ENCODE measurements at regions not wholly inside any gene's neighbourhood (a gene's known extent, or its start where the extent isn't known, plus 50 kb on each side); places are given as distances from the start of the nearest gene placed in this dataset.

DNA sequence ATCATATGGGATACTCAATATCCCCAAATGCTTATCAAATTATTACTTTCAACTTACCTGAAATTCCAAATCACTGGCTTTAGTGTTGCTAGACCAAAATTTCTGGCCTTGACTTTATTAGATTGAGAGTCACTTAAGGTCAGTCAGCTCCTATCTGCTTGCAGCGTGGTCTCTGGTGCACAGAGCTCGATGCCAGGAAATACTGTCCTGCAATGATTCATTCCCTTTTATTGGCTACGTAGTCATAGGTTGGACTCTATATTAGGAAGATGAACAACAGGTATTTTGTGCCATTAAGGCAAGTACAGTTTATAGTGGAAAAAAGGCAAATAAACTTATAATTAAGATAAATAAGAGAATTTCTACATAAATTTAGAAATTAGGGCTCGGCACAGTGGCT lies 378.6 kb upstream of the MCTP2 start:
- DNase-seq = no peak

DNA sequence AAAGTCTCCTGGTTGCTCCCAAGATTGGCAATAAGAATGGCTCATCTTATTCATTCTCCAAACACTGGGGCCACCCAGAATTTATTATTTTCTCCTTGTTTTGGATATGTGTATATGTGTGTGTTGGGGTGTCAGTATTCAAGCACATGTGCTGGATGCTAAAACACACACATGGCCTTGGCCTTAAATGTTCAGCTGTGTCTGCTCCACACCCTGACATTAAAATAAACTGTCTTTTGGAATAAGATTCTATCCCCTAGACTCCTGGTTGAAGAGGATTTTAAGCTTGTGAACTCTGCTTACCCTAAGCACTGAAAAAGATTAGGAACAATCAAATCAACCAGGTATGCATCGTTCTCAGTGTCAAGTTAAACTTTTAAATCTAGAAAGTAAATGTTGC lies 382.9 kb upstream of the MCTP2 start:
- Histone ChIP-seq H4K8ac (ENCODE audit: low read depth, low read length) (no peak overlapping the region), H2BK5ac (ENCODE audit: low read depth, low read length, poor library complexity) (no peak overlapping the region), H3K79me2 (ENCODE audit: control insufficient read depth, insufficient read depth, low read length, poor library complexity) (no peaks in the 10 kb centered on the region), H3K4me2 (ENCODE audit: low read length) (no peak overlapping the region), H3K36me3 (ENCODE audit: control insufficient read depth in 1 of 2, insufficient read depth in 2 of 2, low read length in 2 of 2) (no peaks in the 10 kb centered on the region), H3K9ac (ENCODE audit: low read length) (no peak overlapping the region), H3K4me3 (ENCODE audit: low read depth, low read length) (no peak overlapping the region), H3K9me3 (ENCODE audit: insufficient read depth, low read depth, low read length) (no peaks in the 10 kb centered on the region), H3K14ac (ENCODE audit: low read length) (no peak overlapping the region), H2AK5ac (ENCODE audit: low read length) (no peak overlapping the region), H2BK12ac (ENCODE audit: low read length) (no peak overlapping the region), H3K27me3 (ENCODE audit: insufficient read depth, low read length) (no peaks in the 10 kb centered on the region), H4K91ac (ENCODE audit: low read depth, low read length) (no peak overlapping the region), H3K18ac (ENCODE audit: low read length) (no peak overlapping the region), H3K4ac (ENCODE audit: low read depth, low read length) (no peak overlapping the region), H3K23ac (ENCODE audit: low read length) (no peak overlapping the region), H2BK120ac (ENCODE audit: insufficient read depth, low read length, poor library complexity) (no peak overlapping the region), H2AFZ (ENCODE audit: insufficient read depth, low read length, poor library complexity) (no peak overlapping the region), H3K4me1 (ENCODE audit: control insufficient read depth in 1 of 2, insufficient read depth in 2 of 2, low read length in 2 of 2) (peaks cover 0 to 1% of the 10 kb centered on the region in 2 experiments), H3K79me1 (ENCODE audit: low read length) (no peaks in the 10 kb centered on the region), H3K27ac (ENCODE audit: low read depth, low read length) (no peak overlapping the region), H4K12ac (ENCODE audit: low read depth, low read length) (no peak overlapping the region)
- DNase-seq = no peak
- no CpG with 5 or more reads among the region's 1 CpG for WGBS (ENCODE audit: extremely low coverage, insufficient coverage, insufficient read length)

More for the DNA sequence above, 378.6 kb upstream of the MCTP2 start:
- WGBS (ENCODE audit: extremely low coverage, insufficient coverage, insufficient read length) = no CpG with 5 or more reads among the region's 4 CpGs
- Histone ChIP-seq H3K79me1 (ENCODE audit: low read length) (no peaks in the 10 kb centered on the region), H2BK5ac (ENCODE audit: low read depth, low read length, poor library complexity) (no peak overlapping the region), H3K14ac (ENCODE audit: low read length) (no peak overlapping the region), H4K12ac (ENCODE audit: low read depth, low read length) (no peak overlapping the region), H3K18ac (ENCODE audit: low read length) (no peak overlapping the region), H2AK5ac (ENCODE audit: low read length) (no peak overlapping the region), H4K8ac (ENCODE audit: low read depth, low read length) (no peak overlapping the region), H3K4me1 (ENCODE audit: control insufficient read depth in 1 of 2, insufficient read depth in 2 of 2, low read length in 2 of 2) (peaks cover 0 to 9% of the 10 kb centered on the region in 2 experiments), H3K4me3 (ENCODE audit: low read depth, low read length) (no peak overlapping the region), H2BK12ac (ENCODE audit: low read length) (no peak overlapping the region), H4K91ac (ENCODE audit: low read depth, low read length) (no peak overlapping the region), H3K27ac (ENCODE audit: low read depth, low read length) (no peak overlapping the region), H3K23ac (ENCODE audit: low read length) (no peak overlapping the region), H3K79me2 (ENCODE audit: control insufficient read depth, insufficient read depth, low read length, poor library complexity) (no peaks in the 10 kb centered on the region), H3K27me3 (ENCODE audit: insufficient read depth, low read length) (no peaks in the 10 kb centered on the region), H2AFZ (ENCODE audit: insufficient read depth, low read length, poor library complexity) (no peak overlapping the region), H3K4ac (ENCODE audit: low read depth, low read length) (no peak overlapping the region), H3K9ac (ENCODE audit: low read length) (no peak overlapping the region), H3K9me3 (ENCODE audit: insufficient read depth, low read depth, low read length) (no peaks in the 10 kb centered on the region), H3K36me3 (ENCODE audit: control insufficient read depth in 1 of 2, insufficient read depth in 2 of 2, low read length in 2 of 2) (no peaks in the 10 kb centered on the region), H3K4me2 (ENCODE audit: low read length) (no peak overlapping the region), H2BK120ac (ENCODE audit: insufficient read depth, low read length, poor library complexity) (no peak overlapping the region)

DNA sequence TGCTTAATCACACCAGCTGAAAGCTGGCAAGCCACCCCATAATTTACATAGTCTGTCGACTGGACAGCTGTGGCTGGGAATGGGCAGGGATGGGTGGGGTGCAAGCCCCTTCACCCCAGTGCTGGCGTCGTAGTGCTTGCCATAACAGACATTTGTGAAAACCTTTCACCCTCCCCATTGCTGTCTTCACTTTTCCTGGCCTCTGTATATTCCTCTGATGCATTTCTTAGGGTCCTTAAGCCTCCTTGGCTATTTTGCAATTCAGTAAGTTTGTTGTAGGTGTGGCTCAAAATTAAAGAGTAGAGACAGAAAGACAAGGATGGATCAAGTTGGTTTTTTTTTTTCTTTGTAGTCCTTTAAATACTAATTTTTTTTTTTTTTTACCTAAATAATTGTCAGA lies 383.3 kb upstream of the MCTP2 start:
- Histone ChIP-seq H3K36me3 (ENCODE audit: control insufficient read depth in 1 of 2, insufficient read depth in 2 of 2, low read length in 2 of 2) (no peaks in the 10 kb centered on the region), H3K27me3 (ENCODE audit: insufficient read depth, low read length) (no peaks in the 10 kb centered on the region), H3K14ac (ENCODE audit: low read length) (no peak overlapping the region), H3K18ac (ENCODE audit: low read length) (no peak overlapping the region), H3K79me2 (ENCODE audit: control insufficient read depth, insufficient read depth, low read length, poor library complexity) (no peaks in the 10 kb centered on the region), H2BK12ac (ENCODE audit: low read length) (no peak overlapping the region), H3K4me1 (ENCODE audit: control insufficient read depth in 1 of 2, insufficient read depth in 2 of 2, low read length in 2 of 2) (no peaks in the 10 kb centered on the region), H3K23ac (ENCODE audit: low read length) (no peak overlapping the region), H4K91ac (ENCODE audit: low read depth, low read length) (no peak overlapping the region), H3K4me3 (ENCODE audit: low read depth, low read length) (no peak overlapping the region), H2BK120ac (ENCODE audit: insufficient read depth, low read length, poor library complexity) (no peak overlapping the region), H3K4me2 (ENCODE audit: low read length) (no peak overlapping the region), H4K8ac (ENCODE audit: low read depth, low read length) (no peak overlapping the region), H3K79me1 (ENCODE audit: low read length) (no peaks in the 10 kb centered on the region), H3K9ac (ENCODE audit: low read length) (no peak overlapping the region), H4K12ac (ENCODE audit: low read depth, low read length) (no peak overlapping the region), H3K4ac (ENCODE audit: low read depth, low read length) (no peak overlapping the region), H2AFZ (ENCODE audit: insufficient read depth, low read length, poor library complexity) (no peak overlapping the region), H2BK5ac (ENCODE audit: low read depth, low read length, poor library complexity) (no peak overlapping the region), H2AK5ac (ENCODE audit: low read length) (no peak overlapping the region), H3K9me3 (ENCODE audit: insufficient read depth, low read depth, low read length) (no peaks in the 10 kb centered on the region), H3K27ac (ENCODE audit: low read depth, low read length) (no peak overlapping the region)
- no peak for DNase-seq
- no CpG with 5 or more reads among the region's 3 CpGs for WGBS (ENCODE audit: extremely low coverage, insufficient coverage, insufficient read length)

- H3K4ac ChIP-seq (ENCODE audit: low read depth, low read length) = no peak overlapping the region
- no peak overlapping the region for H3K27ac ChIP-seq (ENCODE audit: low read depth, low read length)
- H4K91ac ChIP-seq (ENCODE audit: low read depth, low read length) = peak overlapping the region; percentile 14
- no peaks in the 10 kb centered on the region for H3K4me1 ChIP-seq (ENCODE audit: control insufficient read depth in 1 of 2, insufficient read depth in 2 of 2, low read length in 2 of 2)
- H3K18ac ChIP-seq (ENCODE audit: low read length) = no peak overlapping the region
- no peaks in the 10 kb centered on the region for H3K27me3 ChIP-seq (ENCODE audit: insufficient read depth, low read length)
- no peaks in the 10 kb centered on the region for H3K36me3 ChIP-seq (ENCODE audit: control insufficient read depth in 1 of 2, insufficient read depth in 2 of 2, low read length in 2 of 2)
- H3K23ac ChIP-seq (ENCODE audit: low read length) = no peak overlapping the region
- no peak overlapping the region for H2AFZ ChIP-seq (ENCODE audit: insufficient read depth, low read length, poor library complexity)
- H2BK120ac ChIP-seq (ENCODE audit: insufficient read depth, low read length, poor library complexity) = no peak overlapping the region
- no peak overlapping the region for H3K4me3 ChIP-seq (ENCODE audit: low read depth, low read length)
- no peak overlapping the region for H3K14ac ChIP-seq (ENCODE audit: low read length)
- H3K4me2 ChIP-seq (ENCODE audit: low read length) = no peak overlapping the region
- no peaks in the 10 kb centered on the region for H3K79me1 ChIP-seq (ENCODE audit: low read length)
- DNase-seq = no peak
- H2AK5ac ChIP-seq (ENCODE audit: low read length) = no peak overlapping the region
- no peak overlapping the region for H4K8ac ChIP-seq (ENCODE audit: low read depth, low read length)
- no peaks in the 10 kb centered on the region for H3K79me2 ChIP-seq (ENCODE audit: control insufficient read depth, insufficient read depth, low read length, poor library complexity)
- no CpG with 5 or more reads among the region's 9 CpGs for WGBS (ENCODE audit: extremely low coverage, insufficient coverage, insufficient read length)
- no peak overlapping the region for H2BK12ac ChIP-seq (ENCODE audit: low read length)
- no peak overlapping the region for H3K9ac ChIP-seq (ENCODE audit: low read length)
- H4K12ac ChIP-seq (ENCODE audit: low read depth, low read length) = no peak overlapping the region
- no peaks in the 10 kb centered on the region for H3K9me3 ChIP-seq (ENCODE audit: insufficient read depth, low read depth, low read length)
- no peak overlapping the region for H2BK5ac ChIP-seq (ENCODE audit: low read depth, low read length, poor library complexity)
Observed at GRCh38 chr15:93846148-93846547, 385.2 kb upstream of the MCTP2 start.

Measured in trophoblast cell (in vitro differentiated cells and primary cell).